Naive thymus-derived CD8-positive, alpha-beta T cell (primary cell): ENCODE measurements at regions not wholly inside any gene's neighbourhood (a gene's known extent, or its start where the extent isn't known, plus 50 kb on each side); places are given as distances from the start of the nearest gene placed in this dataset.

ENCODE experiments used
- ATAC-seq, 2 donors: fragments of 150-1000 bp; cut with Tn5 transposase in 1 of 2; sonication (Bioruptor Pico), chemical (Tn5 transposase) in 1 of 2; 1 replicate in 1 of 2; 2 replicates in 1 of 2; pipeline ENCODE4 v1.10.0; 2021; ENCODE audit warnings: mild to moderate bottlenecking in 2 of 2, moderate library complexity in 2 of 2
- POLR2A ChIA-PET: fragments of 350-600 bp; sonication (Branson Sonifier 250); formaldehyde crosslinking; loops from one replicate; lab custom pipeline; 2021; ENCODE audit warnings: antibody characterized with exemption; lab: Charles Lee
- DNase-seq, 10 donors: peaks; one replicate each; pipeline versions ENCODE4 v3.0.0 to v3.0.0-alpha.2; 2020 to 2022
- H3K27ac Mint-ChIP-seq, 10 donors: one replicate each; pipeline ENCODE4 v1.8.0; 2020 to 2022; ENCODE audit warnings: mild to moderate bottlenecking in 10 of 10, mixed read lengths in 10 of 10, moderate library complexity in 4 of 10, inconsistent platforms in 1 of 10
- H3K27me3 Mint-ChIP-seq, 5 donors: one replicate each; pipeline ENCODE4 v1.8.0; 2021 to 2022; ENCODE audit warnings: mixed read lengths in 5 of 5
- H3K36me3 Mint-ChIP-seq, 3 donors: one replicate each; pipeline ENCODE4 v1.8.0; 2020 to 2022; ENCODE audit warnings: mixed read lengths in 3 of 3, mild to moderate bottlenecking in 2 of 3, inconsistent platforms in 1 of 3
- H3K4me1 Mint-ChIP-seq, 4 donors: one replicate each; pipeline ENCODE4 v1.8.0; 2021 to 2022; ENCODE audit warnings: mixed read lengths in 4 of 4
- H3K4me3 Mint-ChIP-seq, 10 donors: one replicate each; pipeline ENCODE4 v1.8.0; 2020 to 2022; ENCODE audit warnings: mild to moderate bottlenecking in 10 of 10, mixed read lengths in 10 of 10, moderate library complexity in 6 of 10, inconsistent platforms in 1 of 10
- H3K9me3 Mint-ChIP-seq, 9 donors: one replicate each; pipeline ENCODE4 v1.8.0; 2020 to 2022; ENCODE audit warnings: mixed read lengths in 9 of 9, mild to moderate bottlenecking in 3 of 9, inconsistent platforms in 1 of 9, moderate library complexity in 1 of 9

DNA sequence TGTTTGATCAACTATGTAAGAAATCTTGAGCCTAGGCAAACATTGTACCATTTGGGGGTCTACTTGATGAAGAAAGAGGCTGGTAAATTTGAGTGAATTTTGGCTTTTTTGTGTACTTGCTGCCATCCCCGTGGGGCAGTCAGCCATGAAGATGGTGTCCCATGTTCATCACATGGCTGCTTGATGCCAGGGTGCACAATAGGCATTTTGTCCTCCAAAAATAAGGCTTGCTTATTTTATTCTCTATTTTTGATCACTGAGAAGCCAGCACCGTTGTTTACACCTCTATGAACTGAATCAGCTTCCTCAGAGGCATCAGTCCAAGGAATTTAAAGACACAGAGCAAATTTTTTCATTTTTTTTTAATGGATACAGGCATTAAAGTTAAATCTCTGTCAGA is 1195.7 kb downstream of the AMY1C start:
- no peak for DNase-seq
- Mint-ChIP-seq H3K4me1 (no peaks in the 10 kb centered on the region), H3K4me3 (no peak overlapping the region), H3K9me3 (peaks cover 0 to 24% (median 15%) of the 10 kb centered on the region in 9 donors), H3K27me3 (no peaks in the 10 kb centered on the region), H3K27ac (no peak overlapping the region), H3K36me3 (no peaks in the 10 kb centered on the region)
- ATAC-seq: no peak
- POLR2A ChIA-PET: no interaction called here

DNA sequence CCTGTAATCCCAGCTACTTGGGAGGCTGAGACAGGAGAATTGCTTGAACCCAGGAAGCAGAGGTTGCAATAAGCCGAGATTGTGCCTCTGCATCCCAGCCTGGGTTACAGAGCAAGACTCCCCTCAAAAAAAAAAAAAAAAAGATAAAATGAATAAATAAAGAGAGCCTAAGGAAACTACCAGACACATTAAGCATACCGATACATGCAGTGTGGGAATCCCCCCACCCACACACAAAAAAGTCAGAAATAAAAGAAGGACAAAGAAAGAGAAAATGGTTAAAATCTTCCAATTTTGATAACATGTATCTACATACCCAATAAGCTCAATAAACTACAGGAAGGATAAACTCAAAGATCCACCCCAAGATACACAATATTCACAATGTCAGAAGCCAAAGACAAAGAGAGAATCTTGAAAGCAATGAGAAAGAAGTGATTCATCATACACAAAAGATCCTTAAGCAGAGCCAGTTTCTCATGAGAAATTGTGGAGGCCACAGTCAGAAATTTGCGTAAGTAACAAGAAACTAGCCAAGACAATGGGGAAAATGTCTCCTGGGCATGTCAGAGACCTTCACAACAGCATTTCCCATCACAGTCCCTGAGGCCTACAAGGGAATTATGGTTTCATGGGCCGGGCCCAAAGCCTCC is 1197.0 kb downstream of the AMY1C start:
- Mint-ChIP-seq H3K4me1 (no peaks in the 10 kb centered on the region), H3K27ac (no peak overlapping the region), H3K27me3 (no peaks in the 10 kb centered on the region), H3K36me3 (no peaks in the 10 kb centered on the region), H3K4me3 (no peak overlapping the region), H3K9me3 (peaks cover 7 to 24% (median 13%) of the 10 kb centered on the region in 9 donors)
- POLR2A ChIA-PET: no interaction called here
- ATAC-seq (no peak), DNase-seq (no peak)

DNA sequence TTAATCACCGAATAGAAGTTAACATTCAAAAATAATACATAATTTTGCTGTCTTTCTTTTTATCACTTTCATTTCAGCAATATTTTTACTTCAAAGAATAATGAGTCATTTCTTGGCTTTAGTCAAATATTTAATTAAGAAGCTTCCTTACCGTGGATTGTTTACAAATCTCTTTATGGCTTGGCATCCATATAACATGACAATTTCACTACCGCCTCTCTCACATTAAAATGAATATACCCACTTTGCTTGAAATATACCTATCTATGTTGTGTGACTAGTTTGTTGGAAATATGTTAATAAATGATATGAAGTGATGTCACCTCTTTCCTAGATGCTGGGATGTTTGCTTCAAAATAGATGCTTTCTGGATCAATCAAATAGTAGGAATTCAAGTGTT is 1203.9 kb downstream of the AMY1C start:
- Mint-ChIP-seq H3K4me1 (no peaks in the 10 kb centered on the region), H3K36me3 (no peaks in the 10 kb centered on the region), H3K27ac (no peak overlapping the region), H3K9me3 (peaks cover under 1 to 13% (median 6%) of the 10 kb centered on the region in 9 donors), H3K27me3 (no peaks in the 10 kb centered on the region), H3K4me3 (no peak overlapping the region)
- POLR2A ChIA-PET: no interaction called here
- ATAC-seq (no peak), DNase-seq (no peak)

DNA sequence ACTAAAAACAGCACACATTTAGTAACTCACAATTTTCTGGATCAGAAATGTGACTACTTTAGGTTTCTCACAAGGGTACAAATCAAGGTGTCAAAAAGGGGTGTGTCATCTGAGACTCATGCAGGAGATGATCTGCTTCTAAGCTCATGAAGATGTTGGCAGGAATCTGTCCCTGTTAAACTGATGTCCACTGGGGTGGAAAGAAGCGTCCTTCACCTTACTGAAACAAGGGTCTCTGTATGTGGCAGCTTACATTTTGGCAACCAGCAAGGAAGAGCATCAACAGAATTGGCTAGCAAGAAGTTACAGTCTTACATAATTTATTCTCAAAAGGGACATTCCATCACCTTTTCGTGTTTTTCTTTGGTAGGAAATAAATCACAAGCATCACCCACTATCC is 1223.8 kb downstream of the AMY1C start:
- ATAC-seq (no peak), DNase-seq (no peak)
- H3K9me3 Mint-ChIP-seq: peaks cover 0 to 22% (median 7%) of the 10 kb centered on the region in 9 donors
- H3K36me3 Mint-ChIP-seq: no peaks in the 10 kb centered on the region
- no peak overlapping the region for H3K4me3 Mint-ChIP-seq
- POLR2A ChIA-PET: no interaction called here
- no peak overlapping the region for H3K27ac Mint-ChIP-seq
- no peaks in the 10 kb centered on the region for H3K4me1 Mint-ChIP-seq
- no peaks in the 10 kb centered on the region for H3K27me3 Mint-ChIP-seq

DNA sequence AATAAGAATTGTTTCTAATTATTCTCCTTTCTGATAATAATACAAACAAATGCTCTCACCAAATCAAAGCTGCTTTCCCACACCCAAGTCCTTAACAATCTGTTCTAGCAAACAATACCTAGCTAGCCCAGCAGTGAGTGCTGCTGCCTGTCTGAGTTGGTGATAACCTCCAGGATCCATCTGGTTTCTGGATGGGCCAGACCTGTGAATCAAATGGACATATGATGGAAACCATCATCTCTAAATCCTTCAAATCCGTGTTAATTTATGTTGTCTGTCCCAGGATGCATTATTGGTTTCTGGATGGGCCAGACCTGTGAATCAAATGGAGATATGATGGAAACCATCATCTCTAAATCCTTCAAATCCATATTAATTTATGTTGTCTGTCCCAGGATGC is 1230.0 kb downstream of the AMY1C start:
- no peak overlapping the region for H3K4me3 Mint-ChIP-seq
- H3K4me1 Mint-ChIP-seq: no peaks in the 10 kb centered on the region
- no peak overlapping the region for H3K27ac Mint-ChIP-seq
- POLR2A ChIA-PET: no interaction called here
- no peaks in the 10 kb centered on the region for H3K36me3 Mint-ChIP-seq
- DNase-seq: no peak
- no peaks in the 10 kb centered on the region for H3K27me3 Mint-ChIP-seq
- ATAC-seq: no peak
- H3K9me3 Mint-ChIP-seq: peaks cover 2 to 37% (median 13%) of the 10 kb centered on the region in 9 donors

DNA sequence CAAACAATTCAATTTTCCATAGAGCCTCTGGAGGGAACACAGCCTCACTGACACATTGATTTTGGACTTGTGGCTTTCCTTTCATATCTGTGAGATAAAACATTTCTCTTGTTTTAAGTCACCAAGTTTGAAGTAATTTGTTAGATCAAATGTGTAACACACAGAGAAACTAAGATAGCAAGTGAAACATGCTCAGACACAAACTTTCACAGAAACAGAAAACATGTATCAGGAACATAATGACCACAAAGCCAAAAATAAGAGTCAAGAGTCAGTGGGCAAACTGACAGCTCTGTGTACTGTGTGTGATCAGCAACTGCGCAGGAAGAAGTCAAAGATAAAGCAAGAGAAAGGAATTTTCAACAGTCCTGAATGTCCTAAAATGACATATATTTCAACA is 1237.5 kb downstream of the AMY1C start:
- Mint-ChIP-seq H3K27ac (no peak overlapping the region), H3K36me3 (peaks cover 0 to 4% (median 0%) of the 10 kb centered on the region in 3 donors), H3K9me3 (peaks cover 0 to 39% (median 14%) of the 10 kb centered on the region in 9 donors), H3K4me1 (no peaks in the 10 kb centered on the region), H3K27me3 (no peaks in the 10 kb centered on the region), H3K4me3 (no peak overlapping the region)
- DNase-seq (no peak), ATAC-seq (no peak)
- POLR2A ChIA-PET: no interaction called here

DNA sequence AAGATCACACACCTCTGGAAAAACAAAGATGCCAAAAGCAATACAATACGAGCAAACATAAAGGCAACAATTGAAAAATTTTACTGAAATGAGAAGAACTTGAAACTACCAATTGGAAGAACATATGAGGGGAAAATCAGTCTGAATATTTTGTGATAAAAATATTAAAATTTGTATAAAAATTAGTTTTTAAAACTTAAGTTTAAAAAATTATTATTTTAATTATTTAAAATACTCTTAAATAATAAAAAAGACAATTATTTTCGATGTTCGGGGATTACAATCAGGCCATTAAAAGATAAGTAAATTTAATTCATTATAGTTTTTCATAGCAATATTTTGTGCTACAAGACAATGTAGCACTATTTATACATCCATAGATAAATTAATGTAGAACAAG is 1239.3 kb downstream of the AMY1C start:
- Mint-ChIP-seq H3K27me3 (no peaks in the 10 kb centered on the region), H3K9me3 (peaks cover 0 to 37% (median 11%) of the 10 kb centered on the region in 9 donors), H3K4me3 (no peak overlapping the region), H3K4me1 (no peaks in the 10 kb centered on the region), H3K27ac (no peak overlapping the region), H3K36me3 (peaks cover 0 to 4% (median 0%) of the 10 kb centered on the region in 3 donors)
- ATAC-seq: no peak
- POLR2A ChIA-PET: no interaction called here
- DNase-seq: no peak

DNA sequence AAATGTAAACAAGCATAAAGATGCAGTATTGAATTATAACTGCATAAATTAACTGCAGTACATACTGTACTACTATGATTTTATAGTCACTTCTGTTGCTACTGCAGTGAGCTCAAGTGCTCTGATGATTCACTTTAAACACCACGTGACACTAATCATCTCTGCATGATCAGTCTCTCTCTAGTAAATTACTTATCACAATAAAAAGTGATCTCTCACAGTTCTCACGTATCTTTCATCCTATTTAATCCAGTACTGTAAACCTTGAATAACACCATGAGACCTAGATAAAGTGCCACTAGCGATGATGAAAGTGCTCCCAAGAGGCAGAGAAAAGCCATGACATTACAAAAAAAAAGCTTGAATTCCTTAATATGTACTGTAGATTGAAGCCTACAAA is 1242.0 kb downstream of the AMY1C start:
- ATAC-seq (no peak), DNase-seq (no peak)
- Mint-ChIP-seq H3K27me3 (no peaks in the 10 kb centered on the region), H3K4me3 (no peak overlapping the region), H3K36me3 (peaks cover 0 to 4% (median 0%) of the 10 kb centered on the region in 3 donors), H3K9me3 (peaks cover 0 to 34% (median 9%) of the 10 kb centered on the region in 9 donors), H3K27ac (no peak overlapping the region), H3K4me1 (no peaks in the 10 kb centered on the region)
- POLR2A ChIA-PET: no interaction called here

DNA sequence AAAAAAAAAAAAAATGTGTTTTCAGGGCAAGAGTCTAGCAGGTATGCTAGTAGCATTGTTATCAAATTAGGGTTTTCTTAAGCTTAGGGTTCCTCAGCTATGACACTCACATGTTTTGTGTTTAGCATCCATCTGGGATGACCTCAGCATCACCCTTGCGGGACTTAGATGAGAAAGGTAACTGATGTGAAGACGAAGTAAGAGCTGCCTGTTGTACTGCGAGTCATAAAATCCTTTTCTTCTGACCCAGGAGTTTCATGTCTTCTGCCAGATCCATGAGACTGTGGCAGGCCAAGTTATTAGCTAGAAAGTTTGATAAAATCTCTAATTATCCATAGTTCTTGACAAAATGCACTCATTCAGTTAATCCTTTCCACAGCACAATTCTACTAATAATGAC is 1251.1 kb downstream of the AMY1C start:
- H3K9me3 Mint-ChIP-seq: peaks cover 3 to 13% (median 6%) of the 10 kb centered on the region in 9 donors
- ATAC-seq (no peak), DNase-seq (no peak)
- H3K4me1 Mint-ChIP-seq: no peaks in the 10 kb centered on the region
- no peaks in the 10 kb centered on the region for H3K27me3 Mint-ChIP-seq
- no peak overlapping the region for H3K4me3 Mint-ChIP-seq
- POLR2A ChIA-PET: no interaction called here
- no peak overlapping the region for H3K27ac Mint-ChIP-seq
- no peaks in the 10 kb centered on the region for H3K36me3 Mint-ChIP-seq

DNA sequence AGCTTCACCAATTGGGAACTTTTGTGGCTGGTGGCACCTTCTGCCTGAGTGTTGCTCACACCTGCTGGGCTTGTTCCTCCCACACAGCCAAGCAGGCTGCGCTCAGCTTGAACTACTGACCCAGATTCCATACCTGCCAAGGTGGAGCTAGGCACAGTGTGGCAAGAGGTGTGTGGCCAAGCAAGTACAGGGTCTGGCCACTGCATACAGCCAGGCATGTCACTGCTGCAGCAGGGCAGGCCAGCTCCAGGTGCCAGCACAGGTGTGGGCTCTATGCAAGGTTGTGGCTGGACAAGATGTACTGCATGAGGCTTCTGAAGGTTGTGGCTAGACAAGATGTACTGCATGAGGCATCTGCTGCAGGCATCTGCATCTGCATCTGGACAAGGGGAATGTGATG is 1254.8 kb downstream of the AMY1C start:
- Mint-ChIP-seq H3K4me3 (no peak overlapping the region), H3K4me1 (no peaks in the 10 kb centered on the region), H3K9me3 (peaks cover 4 to 20% (median 7%) of the 10 kb centered on the region in 9 donors), H3K27me3 (no peaks in the 10 kb centered on the region), H3K27ac (no peak overlapping the region), H3K36me3 (no peaks in the 10 kb centered on the region)
- POLR2A ChIA-PET: no interaction called here
- ATAC-seq (no peak), DNase-seq (no peak)

DNA sequence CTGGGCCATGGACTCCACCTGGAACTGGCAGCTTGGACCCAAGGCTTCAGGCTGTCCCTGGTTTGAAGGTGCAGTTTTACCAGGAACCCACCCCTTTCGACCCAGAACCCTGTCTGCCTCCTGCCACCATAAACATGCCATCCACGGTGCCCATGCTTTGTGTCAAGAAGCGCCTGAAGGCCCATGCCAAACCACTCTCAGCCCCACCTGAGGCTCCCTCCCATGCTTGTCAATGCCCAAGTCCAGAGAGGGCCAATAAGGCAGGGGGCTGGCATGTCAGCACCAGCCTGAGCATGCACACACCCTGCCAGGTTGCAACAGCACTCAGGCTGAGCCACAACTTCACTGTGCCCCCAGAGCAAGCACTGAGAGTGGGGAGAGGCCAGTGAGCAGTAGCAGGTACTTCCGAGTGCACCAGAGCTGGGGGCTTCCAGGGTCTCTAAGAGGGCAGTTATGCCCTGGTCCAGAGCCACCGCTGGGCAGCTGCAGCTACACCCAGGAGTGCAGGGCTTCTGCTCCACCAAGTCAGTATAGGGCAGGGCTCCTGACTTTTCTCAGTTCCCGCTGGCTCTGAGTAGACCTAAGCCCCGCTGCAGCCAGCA is 1256.0 kb downstream of the AMY1C start:
- H3K4me3 Mint-ChIP-seq: no peak overlapping the region
- no peaks in the 10 kb centered on the region for H3K36me3 Mint-ChIP-seq
- DNase-seq (no peak), ATAC-seq (no peak)
- H3K27ac Mint-ChIP-seq: no peak overlapping the region
- POLR2A ChIA-PET: no interaction called here
- H3K9me3 Mint-ChIP-seq: peaks cover under 1 to 11% (median 5%) of the 10 kb centered on the region in 9 donors
- no peaks in the 10 kb centered on the region for H3K27me3 Mint-ChIP-seq
- no peaks in the 10 kb centered on the region for H3K4me1 Mint-ChIP-seq

DNA sequence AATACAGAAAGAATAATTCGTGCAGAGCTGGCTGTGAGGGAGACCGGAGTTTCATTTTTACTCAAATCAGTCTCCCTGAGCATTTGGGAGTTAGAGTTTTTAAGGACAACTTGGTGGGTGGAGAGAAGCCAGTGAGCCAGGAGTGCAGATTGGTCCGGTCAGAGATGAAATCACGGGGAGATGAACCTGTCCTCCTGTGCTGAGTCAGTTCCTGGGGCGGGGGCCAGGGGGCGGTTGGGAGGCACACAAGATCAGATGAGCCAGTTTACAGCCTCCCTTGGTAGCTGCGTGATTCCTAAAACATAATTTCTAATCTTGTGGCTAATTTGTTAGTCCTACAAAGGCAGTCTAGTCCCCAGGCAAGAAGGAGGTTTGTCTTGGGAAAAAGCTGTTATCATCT is 1267.9 kb downstream of the AMY1C start:
- peaks cover 0 to 43% (median 18%) of the 10 kb centered on the region in 9 donors for H3K9me3 Mint-ChIP-seq
- no peaks in the 10 kb centered on the region for H3K4me1 Mint-ChIP-seq
- H3K27ac Mint-ChIP-seq: no peak overlapping the region
- H3K36me3 Mint-ChIP-seq: no peaks in the 10 kb centered on the region
- no peak overlapping the region for H3K4me3 Mint-ChIP-seq
- H3K27me3 Mint-ChIP-seq: no peaks in the 10 kb centered on the region
- ATAC-seq: no peak
- POLR2A ChIA-PET: no interaction called here
- DNase-seq: no peak

DNA sequence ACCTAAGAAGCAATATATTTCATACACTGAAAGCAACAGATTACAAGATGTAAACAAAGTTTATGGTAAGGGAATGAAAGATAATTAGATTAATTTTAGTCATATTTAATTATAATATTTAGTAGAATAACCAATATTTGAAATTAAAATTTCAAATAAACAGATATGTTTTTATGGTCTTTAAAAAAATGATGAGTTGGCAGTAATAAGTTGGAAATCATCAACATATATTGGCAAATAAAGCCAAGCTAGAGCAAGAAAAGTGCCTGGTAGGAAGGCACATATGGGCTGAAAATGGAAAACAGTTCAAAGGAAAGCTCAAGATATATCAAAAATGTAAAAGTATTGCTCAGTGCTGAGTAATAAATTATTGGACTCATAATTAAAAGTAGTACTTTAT is 1274.0 kb downstream of the AMY1C start:
- Mint-ChIP-seq H3K4me1 (peaks cover 0 to 2% (median 0%) of the 10 kb centered on the region in 4 donors), H3K36me3 (peaks cover 0 to 5% (median 0%) of the 10 kb centered on the region in 3 donors), H3K9me3 (peaks cover 7 to 39% (median 19%) of the 10 kb centered on the region in 9 donors), H3K4me3 (no peak overlapping the region), H3K27ac (no peak overlapping the region), H3K27me3 (no peaks in the 10 kb centered on the region)
- no peak for DNase-seq
- ATAC-seq: no peak
- POLR2A ChIA-PET: no interaction called here
